ENCODE measurements at regions not wholly inside any gene's neighbourhood (a gene's known extent, or its start where the extent isn't known, plus 50 kb on each side); places are given as distances from the start of the nearest gene placed in this dataset.

- H3K23me2 ChIP-seq (ENCODE audit: low read depth, low read length) = no peaks in the 10 kb centered on the region
- no peak overlapping the region for H2BK5ac ChIP-seq (ENCODE audit: low read depth, low read length)
- ChIA-PET CTCF (ENCODE audit: partially characterized antibody) (interaction anchor here (0.7 to 5.7 kb wide), 5 partner anchors 14 to 1875 kb away, joined by 3 to 21 read pairs (median 3); no protein-coding TSS in a partner anchor), POLR2A (ENCODE audit: partially characterized antibody) (interaction anchor here (1.0 kb wide), 1 partner anchor 137 kb away, joined by 3 read pairs; the partner anchor contains the start of gene DDX1)
- no peaks in the 10 kb centered on the region for H3K79me2 ChIP-seq (ENCODE audit: control insufficient read depth in 1 of 2, insufficient read depth in 2 of 2, low read length in 2 of 2)
- no peak overlapping the region for H3K4me2 ChIP-seq (ENCODE audit: insufficient read depth in 1 of 2, low read depth in 2 of 2, low read length in 2 of 2)
- H2BK15ac ChIP-seq (ENCODE audit: low read length) = no peak overlapping the region
- H3K9ac ChIP-seq (replicated peaks in 1 of 4; ENCODE audit: extremely low read depth in 1 of 4, low read depth in 3 of 4, low read length in 3 of 4) = no peak overlapping the region
- no peak overlapping the region for H3K4ac ChIP-seq (replicated peaks; ENCODE audit: insufficient read length, low read depth, low read length)
- H4K5ac ChIP-seq (ENCODE audit: insufficient read length, low read depth, low read length) = no peak overlapping the region
- H4K8ac ChIP-seq (ENCODE audit: extremely low read depth, insufficient read depth, low read length) = no peak overlapping the region
- H3K27ac ChIP-seq (ENCODE audit: low read depth, low read length) = no peak overlapping the region
- H4K20me1 ChIP-seq (replicated peaks in 1 of 2; ENCODE audit: control insufficient read depth in 1 of 2, insufficient read depth in 2 of 2, low read length in 2 of 2) = no peaks in the 10 kb centered on the region
- no peak overlapping the region for H2AK5ac ChIP-seq (ENCODE audit: low read depth, low read length)
- WGBS, 2 experiments (ENCODE audit: extremely low coverage in 1 of 2, insufficient coverage in 1 of 2, insufficient read length in 1 of 2, insufficient replicate concordance in 2 of 2, low coverage in 1 of 2, low lambda C conversion rate in 2 of 2, missing lambda C conversion rate in 1 of 2) = 94% methylated on average over 7 of the region's 7 CpGs; no CpG with 5 or more reads in 1 of the 2 experiments
- H3K4me1 ChIP-seq (replicated peaks in 1 of 4; ENCODE audit: control insufficient read depth in 3 of 4, insufficient read depth in 4 of 4, low read length in 3 of 4) = no peaks in the 10 kb centered on the region
- no peak overlapping the region for H2BK120ac ChIP-seq (replicated peaks; ENCODE audit: low read depth, low read length)
- no peak overlapping the region for H4K91ac ChIP-seq (replicated peaks; ENCODE audit: insufficient read length, low read length)
- no peaks in the 10 kb centered on the region for H3K9me3 ChIP-seq (ENCODE audit: insufficient read depth in 2 of 2, low read depth in 1 of 2, low read length in 1 of 2)
- no peak overlapping the region for H3K23ac ChIP-seq (ENCODE audit: insufficient read length)
- no peak overlapping the region for H3K18ac ChIP-seq (ENCODE audit: extremely low read depth, low read length)
- no peaks in the 10 kb centered on the region for H3K36me3 ChIP-seq (ENCODE audit: control insufficient read depth in 2 of 4, insufficient read depth in 4 of 4, low read length in 3 of 4)
- no peaks in the 10 kb centered on the region for H3K27me3 ChIP-seq (replicated peaks in 1 of 4; ENCODE audit: control insufficient read depth in 3 of 4, extremely low read depth in 1 of 4, insufficient read depth in 3 of 4, low read length in 3 of 4)
- no peak for DNase-seq (ENCODE audit: low read depth in 1 of 2, low spot score in 2 of 2)
- no peak overlapping the region for H2BK12ac ChIP-seq (ENCODE audit: low read depth, low read length)
- H3K56ac ChIP-seq (replicated peaks; ENCODE audit: insufficient read length, low read depth, low read length) = no peak overlapping the region
- no peak overlapping the region for H2AFZ ChIP-seq (ENCODE audit: low read length)
- H3K14ac ChIP-seq (ENCODE audit: insufficient read length) = no peak overlapping the region
- FAIRE-seq = no peak
- no peak overlapping the region for H3K4me3 ChIP-seq (ENCODE audit: extremely low read depth in 1 of 4, insufficient read depth in 2 of 4, low read depth in 3 of 4, low read length in 4 of 4)
- no peak overlapping the region for H2BK20ac ChIP-seq (ENCODE audit: low read length)
- no peaks in the 10 kb centered on the region for H3K79me1 ChIP-seq (ENCODE audit: low read depth, low read length)
- no peak for TF ChIP-seq BCL11A (IDR thresholded peaks at IDR 0.05; ENCODE audit: low read depth in 2 of 2, low read length in 2 of 2)
- no peak for TF ChIP-seq ZNF274 (IDR thresholded peaks at IDR 0.05; ENCODE audit: borderline replicate concordance, extremely low read depth, low read length)
- no peak for TF ChIP-seq GABPA (IDR thresholded peaks at IDR 0.05; ENCODE audit: borderline replicate concordance, insufficient read depth, low read length)
- TF ChIP-seq RFX5 (IDR thresholded peaks at IDR 0.05; ENCODE audit: borderline replicate concordance, low read depth, low read length) = no peak
- no peak for TF ChIP-seq BACH1 (IDR thresholded peaks at IDR 0.05; ENCODE audit: low read length)
- no peak for TF ChIP-seq POU5F1 (IDR thresholded peaks at IDR 0.05; ENCODE audit: low read depth, low read length)
- no peak for TF ChIP-seq RNF2 (IDR thresholded peaks at IDR 0.05; ENCODE audit: borderline replicate concordance, low read depth, low read length, missing control alignments, poor library complexity, severe bottlenecking)
- no peak for TF ChIP-seq GTF2F1 (IDR thresholded peaks at IDR 0.05; ENCODE audit: borderline replicate concordance, low read depth, low read length)
- TF ChIP-seq, protein P1, sequence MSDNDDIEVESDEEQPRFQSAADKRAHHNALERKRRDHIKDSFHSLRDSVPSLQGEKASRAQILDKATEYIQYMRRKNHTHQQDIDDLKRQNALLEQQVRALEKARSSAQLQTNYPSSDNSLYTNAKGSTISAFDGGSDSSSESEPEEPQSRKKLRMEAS (IDR thresholded peaks at IDR 0.05) = no peak
- no peak for TF ChIP-seq CEBPB (IDR thresholded peaks at IDR 0.05; ENCODE audit: low read depth, low read length)
- TF ChIP-seq SRF (IDR thresholded peaks at IDR 0.05; ENCODE audit: low read depth, low read length) = no peak
- no peak for TF ChIP-seq RXRA (IDR thresholded peaks at IDR 0.05; ENCODE audit: insufficient read depth, low read depth, low read length)
- TF ChIP-seq USF2 (IDR thresholded peaks at IDR 0.05; ENCODE audit: low read length) = no peak
Observed at GRCh38 chr2:15729001-15729400, 137.3 kb downstream of the DDX1 start.
